ENCODE measurements at regions not wholly inside any gene's neighbourhood (a gene's known extent, or its start where the extent isn't known, plus 50 kb on each side); places are given as distances from the start of the nearest gene placed in this dataset.

DNA sequence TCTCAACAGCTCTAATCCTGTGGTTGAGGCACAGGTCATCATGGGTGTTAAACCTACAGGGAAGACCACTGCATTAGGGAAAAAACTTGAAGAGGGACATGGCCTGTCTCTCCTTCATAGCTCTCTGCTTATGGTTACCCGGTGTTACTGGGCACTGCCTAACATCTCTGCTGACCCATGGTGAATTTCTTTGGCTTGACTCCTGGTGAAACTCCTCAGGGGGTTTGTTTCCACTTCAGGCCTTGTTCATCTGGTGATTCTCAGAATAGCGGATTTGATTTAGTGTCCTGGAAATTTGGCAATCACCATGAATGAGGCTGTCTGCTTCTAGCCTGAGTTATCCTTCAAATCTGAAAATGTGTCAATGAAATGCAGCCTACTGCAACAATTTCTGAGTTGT, 114.4 kb downstream of the ZNF518B start:
- no TSS peak for BruUV-seq (replicated peaks)
- no peaks in the 10 kb centered on the region for H3K9me3 ChIP-seq (ENCODE audit: control insufficient read depth in 1 of 2, insufficient read depth in 1 of 2, low read depth in 1 of 2, low read length in 2 of 2)
- POLR2A ChIA-PET = no interaction called here

DNA sequence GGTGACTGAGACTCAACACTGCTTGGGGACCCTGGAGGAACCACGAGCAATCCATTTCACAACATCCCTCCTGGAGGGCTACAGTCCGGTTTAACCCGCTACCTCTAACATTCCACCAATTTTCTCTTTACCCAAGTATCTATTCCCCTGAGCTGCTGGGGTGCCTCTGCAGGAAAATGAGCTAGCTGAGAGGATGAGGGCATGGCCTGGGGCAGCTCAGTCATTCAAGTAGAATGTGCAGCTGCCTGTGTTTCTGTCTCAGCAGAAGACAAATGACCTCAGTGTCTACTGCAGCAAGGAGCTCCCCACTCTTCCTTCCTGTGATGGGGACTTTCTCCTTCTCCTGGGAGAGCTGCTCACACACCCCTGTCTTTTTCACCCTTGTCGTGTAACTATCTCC, 120.8 kb downstream of the ZNF518B start:
- Histone ChIP-seq H3K4me1 (ENCODE audit: control insufficient read depth in 1 of 2, insufficient read depth in 2 of 2, low read length in 2 of 2) (no peaks in the 10 kb centered on the region), H3K79me2 (ENCODE audit: insufficient read depth, low read length) (no peaks in the 10 kb centered on the region), H3K4me3 (replicated peaks in 1 of 2; ENCODE audit: low read depth in 1 of 2, low read length in 2 of 2) (no peak overlapping the region), H3K9me2 (ENCODE audit: insufficient read depth) (no peaks in the 10 kb centered on the region), H3K4me2 (ENCODE audit: low read length) (no peak overlapping the region), H3K9ac (ENCODE audit: low read length) (no peak overlapping the region), H2AFZ (ENCODE audit: low read depth, low read length, poor library complexity, severe bottlenecking) (no peak overlapping the region), H3K9me3 (ENCODE audit: control insufficient read depth in 1 of 2, insufficient read depth in 1 of 2, low read depth in 1 of 2, low read length in 2 of 2) (no peaks in the 10 kb centered on the region), H4K20me1 (ENCODE audit: insufficient read depth) (no peaks in the 10 kb centered on the region), H3K36me3 (ENCODE audit: control insufficient read depth in 1 of 2, insufficient read depth in 2 of 2, low read length in 2 of 2) (no peaks in the 10 kb centered on the region), H3K27me3 (ENCODE audit: insufficient read depth, low read length) (peaks cover 79% of the 10 kb centered on the region), H3K27ac (ENCODE audit: low read depth, low read length) (no peak overlapping the region)
- no peak for TF ChIP-seq TCF7L2 (IDR thresholded peaks at IDR 0.05; ENCODE audit: borderline replicate concordance, extremely low read depth, insufficient read depth, insufficient read length)
- no peak for TF ChIP-seq POLR2AphosphoS5 (IDR thresholded peaks at IDR 0.05; ENCODE audit: low read depth, low read length)
- TF ChIP-seq CEBPB (IDR thresholded peaks at IDR 0.05; ENCODE audit: low read depth) = no peak
- no peak for TF ChIP-seq SP1 (IDR thresholded peaks at IDR 0.05; ENCODE audit: low read depth)
- no peak for TF ChIP-seq FOSL1 (IDR thresholded peaks at IDR 0.05; ENCODE audit: low read depth)
- TF ChIP-seq YY1 (IDR thresholded peaks at IDR 0.05; ENCODE audit: extremely low read depth, insufficient replicate concordance, low read depth, low read length) = no peak
- TF ChIP-seq SRF (IDR thresholded peaks at IDR 0.05; ENCODE audit: low read depth) = no peak
- TF ChIP-seq, protein P1, sequence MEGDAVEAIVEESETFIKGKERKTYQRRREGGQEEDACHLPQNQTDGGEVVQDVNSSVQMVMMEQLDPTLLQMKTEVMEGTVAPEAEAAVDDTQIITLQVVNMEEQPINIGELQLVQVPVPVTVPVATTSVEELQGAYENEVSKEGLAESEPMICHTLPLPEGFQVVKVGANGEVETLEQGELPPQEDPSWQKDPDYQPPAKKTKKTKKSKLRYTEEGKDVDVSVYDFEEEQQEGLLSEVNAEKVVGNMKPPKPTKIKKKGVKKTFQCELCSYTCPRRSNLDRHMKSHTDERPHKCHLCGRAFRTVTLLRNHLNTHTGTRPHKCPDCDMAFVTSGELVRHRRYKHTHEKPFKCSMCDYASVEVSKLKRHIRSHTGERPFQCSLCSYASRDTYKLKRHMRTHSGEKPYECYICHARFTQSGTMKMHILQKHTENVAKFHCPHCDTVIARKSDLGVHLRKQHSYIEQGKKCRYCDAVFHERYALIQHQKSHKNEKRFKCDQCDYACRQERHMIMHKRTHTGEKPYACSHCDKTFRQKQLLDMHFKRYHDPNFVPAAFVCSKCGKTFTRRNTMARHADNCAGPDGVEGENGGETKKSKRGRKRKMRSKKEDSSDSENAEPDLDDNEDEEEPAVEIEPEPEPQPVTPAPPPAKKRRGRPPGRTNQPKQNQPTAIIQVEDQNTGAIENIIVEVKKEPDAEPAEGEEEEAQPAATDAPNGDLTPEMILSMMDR (IDR thresholded peaks at IDR 0.05 in 2 of 3, conservative IDR thresholded peaks at IDR 0.05 in 1 of 3; ENCODE audit: borderline replicate concordance in 1 of 3, insufficient read depth in 1 of 3, low read depth in 2 of 3, low read length in 2 of 3) = no peak
- TF ChIP-seq, protein P2, sequence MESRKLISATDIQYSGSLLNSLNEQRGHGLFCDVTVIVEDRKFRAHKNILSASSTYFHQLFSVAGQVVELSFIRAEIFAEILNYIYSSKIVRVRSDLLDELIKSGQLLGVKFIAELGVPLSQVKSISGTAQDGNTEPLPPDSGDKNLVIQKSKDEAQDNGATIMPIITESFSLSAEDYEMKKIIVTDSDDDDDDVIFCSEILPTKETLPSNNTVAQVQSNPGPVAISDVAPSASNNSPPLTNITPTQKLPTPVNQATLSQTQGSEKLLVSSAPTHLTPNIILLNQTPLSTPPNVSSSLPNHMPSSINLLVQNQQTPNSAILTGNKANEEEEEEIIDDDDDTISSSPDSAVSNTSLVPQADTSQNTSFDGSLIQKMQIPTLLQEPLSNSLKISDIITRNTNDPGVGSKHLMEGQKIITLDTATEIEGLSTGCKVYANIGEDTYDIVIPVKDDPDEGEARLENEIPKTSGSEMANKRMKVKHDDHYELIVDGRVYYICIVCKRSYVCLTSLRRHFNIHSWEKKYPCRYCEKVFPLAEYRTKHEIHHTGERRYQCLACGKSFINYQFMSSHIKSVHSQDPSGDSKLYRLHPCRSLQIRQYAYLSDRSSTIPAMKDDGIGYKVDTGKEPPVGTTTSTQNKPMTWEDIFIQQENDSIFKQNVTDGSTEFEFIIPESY (IDR thresholded peaks at IDR 0.05; ENCODE audit: extremely low read depth, insufficient replicate concordance, low read length) = no peak
- no peak for TF ChIP-seq ZNF274 (IDR thresholded peaks at IDR 0.05; ENCODE audit: low read depth, low read length)
- TF ChIP-seq, protein P3, sequence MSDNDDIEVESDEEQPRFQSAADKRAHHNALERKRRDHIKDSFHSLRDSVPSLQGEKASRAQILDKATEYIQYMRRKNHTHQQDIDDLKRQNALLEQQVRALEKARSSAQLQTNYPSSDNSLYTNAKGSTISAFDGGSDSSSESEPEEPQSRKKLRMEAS (IDR thresholded peaks at IDR 0.05) = no peak
- no peak for TF ChIP-seq SIN3A (IDR thresholded peaks at IDR 0.05; ENCODE audit: low read depth)
- TF ChIP-seq, protein P4, sequence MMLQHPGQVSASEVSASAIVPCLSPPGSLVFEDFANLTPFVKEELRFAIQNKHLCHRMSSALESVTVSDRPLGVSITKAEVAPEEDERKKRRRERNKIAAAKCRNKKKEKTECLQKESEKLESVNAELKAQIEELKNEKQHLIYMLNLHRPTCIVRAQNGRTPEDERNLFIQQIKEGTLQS (IDR thresholded peaks at IDR 0.05) = no peak
- TF ChIP-seq CBX3 (IDR thresholded peaks at IDR 0.05; ENCODE audit: low read depth) = no peak
- TF ChIP-seq RAD21 (IDR thresholded peaks at IDR 0.05; ENCODE audit: low read depth) = no peak
- TF ChIP-seq EZH2phosphoT487 (IDR thresholded peaks at IDR 0.05; ENCODE audit: borderline replicate concordance) = no peak
- BruUV-seq (replicated peaks) = no TSS peak
- intact Hi-C loops (cut with micrococcal nuclease) = no loop called here
- CTCF ChIA-PET = no interaction called here
- ATAC-seq = no peak
- no peak for DNase-seq (ENCODE audit: low read depth, low spot score)
- POLR2A ChIA-PET = no interaction called here
- RAD21 ChIA-PET (ENCODE audit: low non-redundant PET in 1 of 2, low total read pairs in 2 of 2, uncharacterized antibody in 2 of 2, unreplicated experiment in 2 of 2) = no interaction called here

More for the DNA sequence above, 114.4 kb downstream of the ZNF518B start:
- no peaks in the 10 kb centered on the region for H3K4me1 ChIP-seq (ENCODE audit: control insufficient read depth in 1 of 2, insufficient read depth in 2 of 2, low read length in 2 of 2)
- no peak overlapping the region for H3K4me3 ChIP-seq (replicated peaks in 1 of 2; ENCODE audit: low read depth in 1 of 2, low read length in 2 of 2)
- CTCF ChIA-PET = no interaction called here
- RAD21 ChIA-PET (ENCODE audit: low non-redundant PET in 1 of 2, low total read pairs in 2 of 2, uncharacterized antibody in 2 of 2, unreplicated experiment in 2 of 2) = no interaction called here
- no peaks in the 10 kb centered on the region for H4K20me1 ChIP-seq (ENCODE audit: insufficient read depth)
- H3K27me3 ChIP-seq (ENCODE audit: insufficient read depth, low read length) = peaks cover 96% of the 10 kb centered on the region
- H3K79me2 ChIP-seq (ENCODE audit: insufficient read depth, low read length) = no peaks in the 10 kb centered on the region
- H3K36me3 ChIP-seq (ENCODE audit: control insufficient read depth in 1 of 2, insufficient read depth in 2 of 2, low read length in 2 of 2) = no peaks in the 10 kb centered on the region
- no peak overlapping the region for H3K27ac ChIP-seq (ENCODE audit: low read depth, low read length)
- ATAC-seq (no peak), DNase-seq (ENCODE audit: low read depth, low spot score) (no peak)
- intact Hi-C loops (cut with micrococcal nuclease) = no loop called here
- no peak overlapping the region for H3K9ac ChIP-seq (ENCODE audit: low read length)
- H2AFZ ChIP-seq (ENCODE audit: low read depth, low read length, poor library complexity, severe bottlenecking) = no peak overlapping the region
- TF ChIP-seq POLR2AphosphoS5 (IDR thresholded peaks at IDR 0.05; ENCODE audit: low read depth, low read length) (no peak), ZNF274 (IDR thresholded peaks at IDR 0.05; ENCODE audit: low read depth, low read length) (no peak), YY1 (IDR thresholded peaks at IDR 0.05; ENCODE audit: extremely low read depth, insufficient replicate concordance, low read depth, low read length) (no peak)
- no peaks in the 10 kb centered on the region for H3K9me2 ChIP-seq (ENCODE audit: insufficient read depth)
- H3K4me2 ChIP-seq (ENCODE audit: low read length) = no peak overlapping the region

Data from HCT116 (cell line).